GM21515 (cell line): ENCODE measurements at regions not wholly inside any gene's neighbourhood (a gene's known extent, or its start where the extent isn't known, plus 50 kb on each side); places are given as distances from the start of the nearest gene placed in this dataset.

Experiments
- ATAC-seq: cut with Tn5 transposase; IDR thresholded peaks from one replicate; pipeline ENCODE4 v1.9.1; 2021; ENCODE audit not compliant: unreplicated experiment

- ATAC-seq: no peak
Observed at GRCh38 chr16:86794216-86794864, 216.0 kb downstream of the FOXL1 start.

GRCh38 chr16:86797700-86798099 lies 219.4 kb downstream of the FOXL1 start:
- ATAC-seq: no peak

DNA sequence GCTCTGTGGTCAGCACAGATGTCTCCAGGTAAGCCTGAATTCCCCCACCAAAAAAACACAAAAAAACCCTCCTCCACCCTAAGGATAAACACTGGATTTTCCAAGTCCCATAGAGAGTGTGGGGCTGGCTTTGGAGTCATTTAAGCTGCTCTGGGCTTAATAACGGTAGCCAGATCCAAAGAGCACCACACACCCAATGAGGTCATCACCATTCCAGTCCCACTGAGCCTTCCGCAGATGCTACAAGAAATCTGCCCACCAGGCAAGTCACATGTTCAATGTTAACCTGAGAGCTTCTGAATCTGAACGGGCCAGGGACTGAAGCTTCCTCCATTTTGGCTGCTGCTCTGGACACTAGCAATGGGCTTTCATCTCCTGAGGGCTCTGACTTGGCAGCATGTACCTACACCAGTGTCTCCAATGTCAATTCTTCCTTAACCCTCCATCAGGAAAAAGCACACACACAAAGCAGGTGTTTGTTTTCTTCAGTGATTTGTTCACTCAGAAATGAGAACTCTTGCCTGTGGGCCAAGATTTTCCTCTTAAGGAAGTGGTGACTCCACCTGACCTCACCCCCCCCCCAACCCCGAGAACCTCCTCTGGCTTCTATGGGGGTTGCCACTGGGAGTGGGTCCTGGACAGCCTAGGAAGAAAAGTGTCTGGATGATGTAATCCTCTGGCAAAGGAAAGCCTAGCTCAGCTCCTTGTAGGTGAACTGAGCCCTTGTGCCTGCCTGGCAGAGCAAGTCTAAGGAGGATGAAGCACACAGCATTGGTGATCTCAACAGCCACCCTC lies 220.1 kb downstream of the FOXL1 start:
- no peak for ATAC-seq

GRCh38 chr16:86799367-86799766 lies 221.0 kb downstream of the FOXL1 start:
- ATAC-seq: no peak

DNA sequence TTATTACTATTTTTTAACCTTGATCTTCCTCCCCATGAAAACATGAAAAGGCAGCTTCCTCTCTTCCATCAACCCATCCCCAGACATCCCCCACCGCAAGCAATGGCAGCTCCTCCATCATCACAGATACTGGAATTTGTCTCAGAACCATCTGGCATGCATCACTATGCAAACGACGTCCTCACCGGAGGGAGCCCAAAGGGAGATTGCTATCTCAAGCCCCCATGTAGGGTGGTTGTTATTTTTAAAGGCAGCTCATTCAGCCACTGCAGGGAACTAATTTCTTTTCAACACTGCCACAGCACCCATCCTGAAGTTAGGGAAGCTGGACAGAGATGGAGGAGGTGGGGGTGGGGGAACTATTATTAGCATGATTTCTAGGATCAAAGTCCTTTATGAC lies 222.5 kb downstream of the FOXL1 start:
- ATAC-seq: no peak

GRCh38 chr16:86802013-86802412 lies 223.7 kb downstream of the FOXL1 start:
- ATAC-seq: no peak

DNA sequence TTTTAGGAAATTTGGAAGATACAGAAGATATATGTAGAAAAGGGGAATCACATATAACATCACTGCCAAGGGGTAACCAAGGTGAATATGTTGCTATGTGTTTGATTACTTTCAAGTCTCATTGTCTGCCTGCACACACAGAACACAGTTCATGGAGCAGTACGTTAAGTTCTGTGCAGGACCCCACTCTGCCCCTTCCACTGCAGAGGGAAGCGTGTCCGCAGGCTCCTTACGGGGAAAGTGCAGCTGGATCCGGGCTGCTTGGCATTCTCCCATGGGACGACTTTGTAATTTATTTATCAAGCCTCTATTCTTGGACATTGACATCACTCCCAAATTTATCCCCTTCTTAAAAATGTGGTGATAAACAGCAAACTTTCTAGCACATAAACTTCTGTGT lies 226.8 kb downstream of the FOXL1 start:
- ATAC-seq: no peak

DNA sequence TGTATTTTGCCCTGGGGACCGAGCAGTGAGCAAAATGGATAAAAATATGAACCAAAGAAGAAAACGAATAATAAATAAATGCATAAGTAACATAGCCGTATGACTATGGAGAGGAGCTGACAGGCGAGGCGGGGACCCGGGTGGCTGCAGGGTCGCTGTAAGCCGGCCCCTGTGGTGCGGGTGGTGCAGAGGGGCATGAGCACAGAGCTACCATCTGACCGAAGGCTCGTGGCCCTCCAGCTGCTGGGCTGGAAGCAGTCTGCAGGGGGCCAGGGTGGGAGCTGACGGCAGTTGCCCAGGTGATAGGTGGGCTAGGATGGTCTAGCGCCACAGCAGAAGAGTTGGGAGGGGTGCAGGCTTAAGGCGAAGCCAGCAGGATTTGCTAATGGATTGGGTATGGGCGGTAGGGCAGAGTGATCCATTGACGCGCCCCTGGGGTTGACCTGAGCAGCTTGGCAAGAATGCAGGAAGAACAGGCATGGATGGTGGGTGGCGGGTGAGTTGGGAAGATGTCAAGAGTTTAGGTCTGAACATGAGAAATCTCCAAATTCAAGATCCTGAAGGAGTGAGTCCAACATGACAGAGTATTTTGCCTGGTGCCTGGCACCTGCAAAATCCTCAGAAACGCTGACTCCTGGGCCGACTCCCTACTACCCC lies 228.0 kb downstream of the FOXL1 start:
- ATAC-seq: no peak

- no peak for ATAC-seq
Observed at GRCh38 chr16:86806838-86807351, 228.5 kb downstream of the FOXL1 start.

DNA sequence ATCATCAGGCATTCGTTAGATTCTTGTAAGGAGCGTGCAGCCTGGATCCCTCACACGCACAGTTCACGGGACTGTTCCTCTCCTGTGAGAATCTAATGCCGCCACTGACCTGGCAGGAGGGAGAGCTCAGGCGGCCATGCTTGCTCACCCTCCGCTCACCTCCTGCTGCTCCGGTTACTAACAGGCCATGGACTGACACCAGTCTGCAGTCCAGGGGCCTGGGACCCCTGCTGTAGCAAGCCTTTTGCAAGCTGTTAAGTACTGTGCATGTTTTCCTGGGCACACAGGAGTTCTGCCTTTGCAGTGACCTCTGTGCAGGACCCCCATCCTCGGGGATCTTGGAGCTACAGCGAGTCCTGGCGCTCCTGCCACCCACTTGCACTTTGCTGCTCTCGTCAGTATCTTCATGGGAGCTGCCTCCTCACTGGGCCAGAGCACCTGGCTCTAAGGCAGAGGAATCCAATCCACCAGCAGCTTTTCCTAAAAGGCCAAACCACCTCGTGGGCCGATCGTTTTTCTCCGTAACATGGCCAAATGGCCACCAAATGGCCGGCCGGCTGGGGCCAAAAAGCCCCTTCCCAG lies 230.6 kb downstream of the FOXL1 start:
- ATAC-seq: no peak

DNA sequence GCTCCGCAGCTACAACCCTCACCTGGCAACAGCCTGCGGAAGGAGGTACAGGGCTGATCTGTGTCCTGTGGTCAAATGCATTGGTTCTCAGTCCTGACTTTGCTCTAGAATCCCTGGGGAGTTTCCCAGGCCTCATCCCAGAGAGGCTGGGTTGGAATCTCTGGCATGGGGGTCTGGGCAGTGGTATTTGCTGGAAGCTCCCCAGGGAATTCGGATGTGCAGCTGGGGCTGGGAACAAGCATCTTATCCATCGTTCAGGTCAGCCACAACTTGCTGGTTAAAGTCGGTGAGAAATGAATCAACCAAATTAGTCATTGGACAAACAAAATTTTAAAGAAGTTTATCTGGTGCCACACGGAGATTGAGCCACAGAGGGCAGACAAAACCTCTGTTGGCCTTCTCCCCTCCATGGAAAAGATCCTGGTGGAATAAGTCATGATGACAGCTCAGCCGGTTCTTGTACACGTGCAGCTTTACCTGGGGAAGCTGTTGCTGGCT lies 231.2 kb downstream of the FOXL1 start:
- no peak for ATAC-seq

DNA sequence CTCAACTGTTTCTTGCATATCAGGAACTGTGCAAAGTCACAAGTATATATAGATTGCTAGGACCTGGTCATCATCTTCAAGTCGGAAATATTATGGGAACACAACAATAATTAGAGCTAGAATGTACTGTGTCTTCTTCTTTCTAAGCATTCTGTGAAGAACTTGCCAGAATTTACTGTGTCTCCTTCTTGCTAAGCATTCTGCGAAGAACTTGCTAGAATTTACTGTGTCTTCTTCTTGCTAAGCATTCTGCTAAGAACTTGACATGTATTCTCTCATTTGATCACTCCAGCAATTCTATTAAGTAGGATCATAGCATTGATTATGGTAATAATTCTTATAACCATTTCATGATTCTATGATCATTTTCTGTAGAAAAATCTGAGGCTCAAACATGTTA lies 231.7 kb downstream of the FOXL1 start:
- no peak for ATAC-seq

- ATAC-seq: no peak
Observed at GRCh38 chr16:86812363-86812970, 234.1 kb downstream of the FOXL1 start.

DNA sequence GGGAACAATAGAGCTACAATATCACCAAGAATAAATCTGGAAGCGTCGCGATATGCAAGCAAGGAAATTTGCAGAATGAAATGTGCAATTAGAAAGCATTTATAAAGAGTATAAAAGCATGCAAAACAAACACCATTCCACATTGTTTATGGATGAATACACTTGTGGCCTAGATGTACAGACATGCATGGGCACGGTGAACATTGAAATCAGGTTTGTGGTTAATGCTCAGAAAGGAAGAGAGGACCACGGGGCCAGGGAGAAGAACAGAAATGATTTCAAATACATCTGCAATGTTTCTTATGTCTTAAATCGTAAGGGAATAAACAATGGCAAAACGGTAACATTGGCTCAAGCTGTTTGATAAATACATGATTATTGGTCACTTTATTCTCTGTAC lies 235.9 kb downstream of the FOXL1 start:
- no peak for ATAC-seq

GRCh38 chr16:86816930-86817625 lies 238.7 kb downstream of the FOXL1 start:
- no peak for ATAC-seq

DNA sequence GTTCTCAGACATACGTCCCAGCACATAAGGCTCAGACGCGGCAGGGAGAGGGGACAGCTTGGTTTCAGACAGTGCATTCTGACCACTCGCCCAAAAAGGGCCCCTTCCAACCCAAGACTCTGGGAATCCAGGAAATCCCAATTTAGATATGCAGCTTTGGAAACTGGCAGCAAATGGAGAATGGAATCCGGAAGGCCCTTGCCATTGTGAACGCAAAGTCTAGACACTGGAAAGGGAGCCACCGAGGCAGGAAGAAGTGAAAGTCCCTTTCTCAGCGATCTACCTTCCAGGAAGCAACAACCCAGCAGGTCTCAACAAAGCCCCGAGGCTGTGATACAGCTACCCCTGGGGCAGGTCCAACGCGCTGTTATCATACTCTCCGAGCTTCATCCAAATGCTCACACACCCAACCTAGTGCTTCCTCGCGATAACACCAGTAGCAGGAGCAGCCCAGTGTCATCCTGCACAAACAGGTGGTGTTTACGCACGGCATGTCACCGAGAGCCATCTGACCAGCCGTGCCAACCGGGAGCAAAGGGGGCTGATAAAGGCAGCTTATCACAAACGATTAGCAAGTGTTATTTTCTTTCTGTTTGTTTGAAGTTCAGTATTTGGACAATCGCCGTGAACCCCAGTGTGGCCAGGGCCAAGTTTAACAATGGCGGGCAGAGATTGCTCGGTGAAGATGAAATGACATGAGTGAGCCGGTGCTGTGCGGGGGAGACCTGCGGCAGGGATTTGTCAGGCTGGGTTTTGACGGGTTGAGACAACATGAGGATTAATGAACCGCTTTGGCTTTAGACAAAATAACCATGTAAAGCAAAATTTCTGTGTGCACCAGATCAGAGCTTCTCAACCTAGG lies 240.6 kb downstream of the FOXL1 start:
- ATAC-seq: no peak

DNA sequence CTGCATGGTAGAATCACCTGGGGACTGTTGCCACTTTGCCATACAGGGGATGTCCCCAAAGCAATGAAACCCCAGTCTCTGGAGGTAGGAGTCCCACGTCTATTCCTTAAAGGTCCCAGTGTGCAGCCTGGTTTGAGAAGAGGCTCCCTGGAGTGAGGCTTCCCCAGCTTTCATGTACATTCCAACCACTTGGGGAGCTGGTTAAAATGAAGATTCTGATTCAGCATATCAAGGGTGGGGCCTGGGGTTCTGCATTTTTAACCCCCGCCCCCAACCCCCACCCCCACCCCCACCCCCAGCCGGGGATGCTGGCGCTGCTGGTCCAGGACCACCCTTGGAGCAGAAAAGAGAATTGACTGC lies 241.2 kb downstream of the FOXL1 start:
- no peak for ATAC-seq

- no peak for ATAC-seq
Observed at GRCh38 chr16:86821895-86822294, 243.5 kb downstream of the FOXL1 start.

DNA sequence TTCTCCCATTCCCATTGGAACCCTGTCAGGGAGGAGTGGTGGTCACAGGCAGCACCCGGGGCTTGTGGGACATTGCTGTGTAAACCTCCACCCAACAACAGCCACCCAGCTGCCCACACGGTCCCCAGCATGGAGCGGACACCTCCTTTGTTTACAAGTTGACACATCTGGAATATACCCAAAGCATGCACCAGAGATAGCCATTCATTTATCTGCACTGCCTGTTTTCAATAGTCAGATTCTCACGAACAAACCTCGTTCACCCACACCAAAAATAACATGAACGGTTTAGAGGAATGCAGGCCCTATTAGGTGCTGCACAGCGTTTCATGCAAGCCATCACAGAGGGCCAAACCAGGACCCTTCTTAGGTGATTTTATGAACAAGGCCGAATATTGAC lies 244.8 kb downstream of the FOXL1 start:
- ATAC-seq: no peak
